GM06990 (cell line): ENCODE measurements at regions not wholly inside any gene's neighbourhood (a gene's known extent, or its start where the extent isn't known, plus 50 kb on each side); places are given as distances from the start of the nearest gene placed in this dataset.

Experiments
- DNase-seq: peaks from one replicate; pipeline ENCODE4 v3.0.0-alpha.2; 2011; ENCODE audit not compliant: insufficient read length; ENCODE audit errors: extremely low read depth
- H3K27me3 ChIP-seq: replicated peaks from 2 replicates; pipeline ENCODE4 v1.6.0; 2011; ENCODE audit warnings: low read length; ENCODE audit not compliant: control insufficient read depth, insufficient read depth
- H3K36me3 ChIP-seq: 2 replicates; pipeline ENCODE4 v1.5.1; 2011; ENCODE audit warnings: low read length; ENCODE audit not compliant: control insufficient read depth, insufficient read depth
- H3K4me3 ChIP-seq: replicated peaks from 2 replicates; pipeline ENCODE4 v1.5.1; 2011; ENCODE audit warnings: low read depth, mild to moderate bottlenecking, control low read depth, low read length
- CTCF ChIP-seq: IDR thresholded peaks from 2 replicates; pipeline ENCODE4 v1.5.1; 2011; ENCODE audit warnings: low read length, control low read depth, mild to moderate bottlenecking, inconsistent platforms; ENCODE audit not compliant: insufficient read depth, poor library complexity, severe bottlenecking

GRCh38 chr13:78852709-78853108 lies 193.8 kb upstream of the OBI1 start:
- TF ChIP-seq CTCF, result no peak
- H3K36me3 ChIP-seq, result no peaks in the 10 kb centered on the region
- no peak for DNase-seq
- no peak overlapping the region for H3K4me3 ChIP-seq
- no peaks in the 10 kb centered on the region for H3K27me3 ChIP-seq

- Histone ChIP-seq H3K36me3 (no peaks in the 10 kb centered on the region), H3K4me3 (no peak overlapping the region), H3K27me3 (no peaks in the 10 kb centered on the region)
- TF ChIP-seq CTCF, result no peak
- DNase-seq, result no peak
Observed at GRCh38 chr13:78845656-78846365, 186.9 kb upstream of the OBI1 start.

GRCh38 chr13:78844106-78844505 lies 185.2 kb upstream of the OBI1 start:
- DNase-seq, result no peak
- Histone ChIP-seq H3K36me3 (no peaks in the 10 kb centered on the region), H3K4me3 (no peak overlapping the region), H3K27me3 (no peaks in the 10 kb centered on the region)
- no peak for TF ChIP-seq CTCF

GRCh38 chr13:78841358-78841963 lies 182.5 kb upstream of the OBI1 start:
- H3K4me3 ChIP-seq, result no peak overlapping the region
- no peak for TF ChIP-seq CTCF
- no peaks in the 10 kb centered on the region for H3K27me3 ChIP-seq
- H3K36me3 ChIP-seq, result no peaks in the 10 kb centered on the region
- no peak for DNase-seq

- Histone ChIP-seq H3K4me3 (no peak overlapping the region), H3K36me3 (no peaks in the 10 kb centered on the region), H3K27me3 (0 out of 2 replicates have a peak, but pooled peaks cover 2% of the 10 kb centered on the region)
- no peak for TF ChIP-seq CTCF
- DNase-seq, result no peak
Observed at GRCh38 chr13:78836238-78836784, 177.4 kb upstream of the OBI1 start.
